SU-DHL-6 (cell line): ENCODE measurements at regions not wholly inside any gene's neighbourhood (a gene's known extent, or its start where the extent isn't known, plus 50 kb on each side); places are given as distances from the start of the nearest gene placed in this dataset.

Source experiments
- CTCF ChIP-seq: fragments of 200-600 bp; sonication (generic); IDR thresholded peaks from one replicate; pipeline ENCODE4 v1.5.1; 2017; ENCODE audit warnings: antibody characterized with exemption, mild to moderate bottlenecking, low read length, moderate library complexity; ENCODE audit not compliant: insufficient read depth, poor library complexity, severe bottlenecking
- EZH2phosphoT487 ChIP-seq: fragments of 200-600 bp; sonication (generic), shearing (Covaris generic); conservative IDR thresholded peaks from 2 replicates; pipeline ENCODE4 v1.6.1; 2018; ENCODE audit warnings: mild to moderate bottlenecking, antibody characterized with exemption, low read length, moderate library complexity, mixed read lengths

- no peak for TF ChIP-seq CTCF
- TF ChIP-seq EZH2phosphoT487 = no peak
Observed at GRCh38 chr4:177802661-177803060, 360.4 kb upstream of the AGA start.
